ENCODE measurements at regions not wholly inside any gene's neighbourhood (a gene's known extent, or its start where the extent isn't known, plus 50 kb on each side); places are given as distances from the start of the nearest gene placed in this dataset.
"Not testable (repeated sequence)": the region's sequence is repeated elsewhere in the genome, so short reads cannot be mapped to it uniquely, and the experiment has no call there.

GRCh38 chr12:67088401-67089118, 180.6 kb upstream of the CAND1 start:
- DNase-seq, result no peak

- DNase-seq, result no peak
Observed at GRCh38 chr12:67091204-67091603, 178.0 kb upstream of the CAND1 start.

GRCh38 chr12:67091678-67092077, 177.5 kb upstream of the CAND1 start:
- DNase-seq, result no peak

GRCh38 chr12:67092934-67093333, 176.2 kb upstream of the CAND1 start:
- DNase-seq, result not testable (repeated sequence)

GRCh38 chr12:67096533-67097318, 172.4 kb upstream of the CAND1 start:
- DNase-seq, result no peak

GRCh38 chr12:67099858-67100257, 169.3 kb upstream of the CAND1 start:
- no peak for DNase-seq

- DNase-seq, result no peak
Observed at GRCh38 chr12:67103521-67103920, 165.6 kb upstream of the CAND1 start.

- no peak for DNase-seq
Observed at GRCh38 chr12:67107235-67107634, 161.9 kb upstream of the CAND1 start.

GRCh38 chr12:67107751-67108269, 161.3 kb upstream of the CAND1 start:
- no peak for DNase-seq

GRCh38 chr12:67110345-67110744, 158.8 kb upstream of the CAND1 start:
- DNase-seq, result not testable (repeated sequence)

GRCh38 chr12:67111182-67111581, 158.0 kb upstream of the CAND1 start:
- DNase-seq, result no peak

GRCh38 chr12:67112586-67112985, 156.6 kb upstream of the CAND1 start:
- no peak for DNase-seq

- no peak for DNase-seq
Observed at GRCh38 chr12:67116134-67116533, 153.0 kb upstream of the CAND1 start.

- no peak for DNase-seq
Observed at GRCh38 chr12:67122584-67122983, 146.6 kb upstream of the CAND1 start.

GRCh38 chr12:67137256-67137655, 131.9 kb upstream of the CAND1 start:
- DNase-seq, result no peak

GRCh38 chr12:67141296-67142018, 127.7 kb upstream of the CAND1 start:
- DNase-seq, result no peak

- no peak for DNase-seq
Observed at GRCh38 chr12:67145692-67146091, 123.5 kb upstream of the CAND1 start.

- no peak for DNase-seq
Observed at GRCh38 chr12:67147030-67147429, 122.1 kb upstream of the CAND1 start.

GRCh38 chr12:67147447-67147846, 121.7 kb upstream of the CAND1 start:
- no peak for DNase-seq

- no peak for DNase-seq
Observed at GRCh38 chr12:67148265-67148664, 120.9 kb upstream of the CAND1 start.

- DNase-seq, result no peak
Observed at GRCh38 chr12:67151886-67152285, 117.3 kb upstream of the CAND1 start.

- no peak for DNase-seq
Observed at GRCh38 chr12:67152451-67152850, 116.7 kb upstream of the CAND1 start.

- DNase-seq, result no peak
Observed at GRCh38 chr12:67154901-67155300, 114.3 kb upstream of the CAND1 start.

- no peak for DNase-seq
Observed at GRCh38 chr12:67155863-67156262, 113.3 kb upstream of the CAND1 start.

Data from stimulated activated CD4-positive, alpha-beta T cell treated with anti-CD3 and anti-CD28 coated beads, Interleukin-4, amount 100 ng/mL, for 4 hours (primary cell).